Fibroblast of pulmonary artery (primary cell): ENCODE measurements at regions not wholly inside any gene's neighbourhood (a gene's known extent, or its start where the extent isn't known, plus 50 kb on each side); places are given as distances from the start of the nearest gene placed in this dataset.

Source experiments
- DNase-seq: peaks from one replicate; pipeline ENCODE4 v3.0.0-alpha.2; 2010; ENCODE audit warnings: low read depth
- H3K4me3 ChIP-seq: replicated peaks from 2 replicates; pipeline ENCODE4 v1.5.1; 2011; ENCODE audit warnings: low read depth, mild to moderate bottlenecking, control low read depth, low read length, moderate library complexity
- TF ChIP-seq, protein P1 (sequence below): IDR thresholded peaks from 2 replicates; pipeline ENCODE4 v1.5.1; 2011; ENCODE audit warnings: mild to moderate bottlenecking, control low read depth, low read length, inconsistent platforms; ENCODE audit errors: missing control alignments

DNA sequence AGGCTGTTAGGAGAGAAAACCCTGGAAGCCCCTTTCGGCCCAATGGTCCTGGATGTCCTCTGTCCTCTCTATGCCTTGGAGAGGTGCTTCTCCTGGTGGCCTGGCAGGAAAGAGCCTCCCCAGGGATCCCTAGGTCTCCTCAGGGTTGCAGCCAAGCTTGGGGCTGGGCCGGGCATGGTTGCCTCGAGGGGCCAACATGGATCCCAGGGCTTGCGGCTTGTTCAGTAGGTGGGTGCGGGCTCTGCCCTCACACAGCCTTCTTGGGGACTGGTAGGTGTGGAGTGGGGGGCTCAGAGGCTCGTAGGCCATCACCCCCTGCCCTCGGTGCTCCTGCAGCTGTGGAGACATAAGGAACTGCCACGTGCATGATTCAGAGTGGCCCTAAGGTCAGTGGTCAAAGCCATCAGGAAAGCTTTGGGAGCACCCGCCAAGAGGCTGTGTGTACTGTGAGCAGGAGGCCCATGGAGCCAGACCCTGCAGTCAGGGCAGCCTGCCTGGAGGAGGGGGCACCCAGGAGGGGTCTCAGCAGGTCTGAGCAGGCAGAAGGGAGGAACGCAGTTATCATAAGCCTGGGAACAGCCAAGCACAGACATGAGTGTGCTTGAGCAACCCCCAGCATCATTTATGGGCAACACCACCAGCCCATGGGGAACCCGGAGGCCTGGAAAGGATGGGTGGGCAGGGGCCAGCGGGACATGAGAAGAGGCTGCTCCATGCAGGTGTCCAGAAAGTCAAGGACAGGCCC lies 231.0 kb downstream of the GLI2 start:
- DNase-seq: no peak
- TF ChIP-seq, protein P1, sequence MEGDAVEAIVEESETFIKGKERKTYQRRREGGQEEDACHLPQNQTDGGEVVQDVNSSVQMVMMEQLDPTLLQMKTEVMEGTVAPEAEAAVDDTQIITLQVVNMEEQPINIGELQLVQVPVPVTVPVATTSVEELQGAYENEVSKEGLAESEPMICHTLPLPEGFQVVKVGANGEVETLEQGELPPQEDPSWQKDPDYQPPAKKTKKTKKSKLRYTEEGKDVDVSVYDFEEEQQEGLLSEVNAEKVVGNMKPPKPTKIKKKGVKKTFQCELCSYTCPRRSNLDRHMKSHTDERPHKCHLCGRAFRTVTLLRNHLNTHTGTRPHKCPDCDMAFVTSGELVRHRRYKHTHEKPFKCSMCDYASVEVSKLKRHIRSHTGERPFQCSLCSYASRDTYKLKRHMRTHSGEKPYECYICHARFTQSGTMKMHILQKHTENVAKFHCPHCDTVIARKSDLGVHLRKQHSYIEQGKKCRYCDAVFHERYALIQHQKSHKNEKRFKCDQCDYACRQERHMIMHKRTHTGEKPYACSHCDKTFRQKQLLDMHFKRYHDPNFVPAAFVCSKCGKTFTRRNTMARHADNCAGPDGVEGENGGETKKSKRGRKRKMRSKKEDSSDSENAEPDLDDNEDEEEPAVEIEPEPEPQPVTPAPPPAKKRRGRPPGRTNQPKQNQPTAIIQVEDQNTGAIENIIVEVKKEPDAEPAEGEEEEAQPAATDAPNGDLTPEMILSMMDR: no peak
- no peak overlapping the region for H3K4me3 ChIP-seq

DNA sequence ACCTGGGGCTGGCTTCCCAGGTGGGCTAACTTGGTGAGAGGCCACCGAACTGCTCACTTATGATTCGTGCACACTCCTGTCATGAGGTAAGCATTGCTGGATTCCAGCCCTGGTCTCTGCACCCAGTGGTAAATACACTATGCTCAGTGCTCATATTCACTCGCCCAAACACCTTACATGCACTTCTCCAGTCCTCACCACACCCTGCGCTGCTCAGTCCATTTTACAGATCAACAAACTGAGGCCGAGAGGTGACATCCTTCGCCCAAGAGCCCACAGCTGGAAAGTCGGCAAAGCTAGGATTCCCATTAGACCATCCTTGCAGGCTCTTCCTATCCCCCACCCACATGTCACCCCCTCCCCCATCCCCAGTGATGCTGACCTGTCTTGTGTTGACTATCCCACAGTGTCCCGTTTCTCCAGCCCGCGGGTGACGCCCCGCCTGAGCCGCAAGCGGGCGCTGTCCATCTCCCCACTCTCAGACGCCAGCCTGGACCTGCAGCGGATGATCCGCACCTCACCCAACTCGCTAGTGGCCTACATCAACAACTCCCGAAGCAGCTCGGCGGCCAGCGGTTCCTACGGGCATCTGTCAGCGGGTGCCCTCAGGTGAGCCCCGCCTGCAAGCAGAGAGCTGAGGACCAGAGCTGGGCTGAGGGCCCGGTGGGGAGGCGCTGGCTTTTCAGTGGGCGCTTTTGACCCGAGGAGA lies 232.8 kb downstream of the GLI2 start:
- TF ChIP-seq, protein P1: no peak
- H3K4me3 ChIP-seq: no peak overlapping the region
- DNase-seq: no peak

DNA sequence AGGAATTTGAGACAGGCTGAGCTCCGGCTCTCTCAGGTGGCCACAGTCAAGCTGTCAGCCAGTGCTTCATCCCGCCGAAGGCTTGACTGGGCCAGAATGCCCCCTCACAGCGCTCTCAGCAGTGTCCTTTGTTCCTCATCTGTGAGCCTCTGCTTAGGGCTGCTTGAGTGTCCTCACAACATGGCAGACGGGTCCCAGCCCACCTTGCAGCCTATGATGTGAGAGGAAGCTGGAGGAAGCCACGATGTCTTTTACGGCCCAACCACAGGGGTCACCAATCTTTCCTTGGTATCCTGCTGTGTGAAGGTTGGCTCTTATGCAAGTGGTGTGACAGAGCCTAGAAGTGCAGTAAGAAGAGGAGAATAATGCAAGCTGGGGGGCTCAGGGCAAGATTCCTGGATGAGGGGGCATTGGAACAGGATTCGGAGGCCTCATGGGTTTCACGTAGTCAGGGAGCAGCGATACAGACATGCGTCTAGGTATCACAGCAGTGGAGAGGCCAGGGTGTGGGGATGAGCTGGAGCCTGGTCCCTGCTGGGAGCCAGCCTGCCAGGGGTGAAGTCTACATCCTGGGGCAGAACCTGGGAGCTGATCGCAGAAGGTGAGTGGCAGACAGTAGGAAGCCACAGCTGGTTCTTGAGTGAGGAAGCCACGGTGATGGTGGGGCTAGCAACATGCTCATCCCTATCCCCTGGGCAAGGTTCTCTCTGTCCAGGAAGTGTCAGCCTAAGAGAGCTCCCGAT lies 234.1 kb downstream of the GLI2 start:
- TF ChIP-seq, protein P1: no peak
- DNase-seq: no peak
- H3K4me3 ChIP-seq: no peak overlapping the region

DNA sequence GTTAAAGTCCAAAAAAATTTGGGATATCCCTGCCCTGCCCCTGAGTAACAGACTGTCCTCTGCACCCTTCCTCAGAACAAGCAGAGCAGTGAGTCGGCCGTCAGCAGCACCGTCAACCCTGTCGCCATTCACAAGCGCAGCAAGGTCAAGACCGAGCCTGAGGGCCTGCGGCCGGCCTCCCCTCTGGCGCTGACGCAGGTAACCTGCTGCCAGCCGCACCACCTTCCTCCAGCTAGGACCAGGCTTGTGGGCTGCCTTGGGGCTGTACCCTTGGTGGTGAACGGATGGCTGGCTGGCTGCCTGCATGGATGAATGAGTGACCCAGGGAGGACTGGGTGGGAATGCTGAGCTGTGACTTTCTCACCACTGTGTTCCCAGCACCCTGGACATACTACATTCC lies 236.2 kb downstream of the GLI2 start:
- TF ChIP-seq, protein P1: no peak
- DNase-seq: no peak
- no peak overlapping the region for H3K4me3 ChIP-seq

DNA sequence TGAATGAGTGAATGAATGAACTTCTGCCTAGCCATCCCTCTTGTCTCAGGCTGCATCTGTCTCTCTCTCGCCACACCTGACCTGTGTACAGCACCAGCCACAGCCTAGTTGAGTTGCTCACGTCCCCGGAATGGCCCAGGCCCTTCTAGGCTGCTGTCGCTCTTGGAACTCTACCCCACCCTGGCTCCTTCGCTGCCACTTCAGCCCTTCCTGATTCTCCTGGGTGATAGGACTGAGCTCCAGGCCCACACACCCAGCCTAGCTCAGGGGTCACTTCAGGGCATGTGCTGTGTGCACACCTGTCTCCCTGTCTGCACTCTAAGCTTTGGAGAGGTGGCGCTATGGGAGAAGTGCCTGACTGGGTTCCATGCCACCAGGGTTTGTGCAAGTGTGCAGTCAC lies 236.6 kb downstream of the GLI2 start:
- no peak overlapping the region for H3K4me3 ChIP-seq
- TF ChIP-seq, protein P1: no peak
- DNase-seq: no peak

DNA sequence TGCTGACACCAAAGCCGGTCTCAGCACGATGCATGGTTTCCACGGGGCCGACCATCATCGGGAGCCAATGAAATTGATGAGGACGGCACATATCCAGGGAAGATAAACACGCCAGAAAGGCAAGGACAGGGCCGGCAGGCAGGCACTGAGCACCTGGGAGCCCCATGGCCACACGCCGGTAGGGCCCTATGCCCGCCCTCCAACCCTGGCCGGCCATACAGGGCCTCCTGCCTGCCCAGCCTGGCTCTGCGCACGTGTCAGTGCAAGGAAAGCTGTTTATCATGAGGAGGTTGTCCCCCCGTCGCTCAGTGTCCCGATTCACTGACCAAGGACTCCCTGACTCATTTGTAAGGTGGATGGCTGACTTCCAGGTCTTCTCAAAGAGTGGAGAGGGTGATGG lies 237.5 kb downstream of the GLI2 start:
- DNase-seq: no peak
- TF ChIP-seq, protein P1: no peak
- H3K4me3 ChIP-seq: no peak overlapping the region
